Kidney (tissue), 13 donors: ENCODE measurements at regions not wholly inside any gene's neighbourhood (a gene's known extent, or its start where the extent isn't known, plus 50 kb on each side); places are given as distances from the start of the nearest gene placed in this dataset.

Experiments used
- DNase-seq, 5 donors: peaks; one replicate each; pipeline ENCODE4 v3.0.0-alpha.2; 2013 to 2020
- FAIRE-seq: peaks from 2 replicates; lab custom pipeline; 2012; peaks lifted over from hg19 to GRCh38; lab: Jason Lieb, UNC
- H3K27ac ChIP-seq, 2 donors: one replicate each; pipeline ENCODE4 v1.7.0; 2013; ENCODE audit warnings: low read depth in 2 of 2, low read length in 2 of 2, inconsistent platforms in 1 of 2
- H3K27me3 ChIP-seq: one replicate; pipeline ENCODE4 v1.7.1; 2013; ENCODE audit warnings: low read length, inconsistent platforms; ENCODE audit not compliant: control insufficient read depth, insufficient read depth
- H3K36me3 ChIP-seq, 3 donors: one replicate each; pipeline versions ENCODE4 v1.7.0 to v1.7.1; 2013; ENCODE audit warnings: low read length in 3 of 3, control low read depth in 1 of 3, inconsistent platforms in 1 of 3; ENCODE audit not compliant: insufficient read depth in 3 of 3, control insufficient read depth in 2 of 3
- H3K4me1 ChIP-seq, 3 donors: one replicate each; pipeline versions ENCODE4 v1.7.0 to v1.7.1; 2013; ENCODE audit warnings: low read length in 3 of 3, inconsistent platforms in 1 of 3, low read depth in 1 of 3; ENCODE audit not compliant: control insufficient read depth in 2 of 3, insufficient read depth in 2 of 3
- H3K4me3 ChIP-seq, 3 donors: one replicate each; pipeline versions ENCODE4 v1.7.0 to v1.8.1; 2013; ENCODE audit warnings: low read length in 3 of 3, control low read depth in 1 of 3, inconsistent platforms in 1 of 3
- H3K9ac ChIP-seq, 3 donors: one replicate each; pipeline versions ENCODE4 v1.7.0 to v1.7.1; 2013; ENCODE audit warnings: low read length in 3 of 3, control low read depth in 1 of 3, inconsistent platforms in 1 of 3
- H3K9me3 ChIP-seq, 3 donors: one replicate each; pipeline versions ENCODE4 v1.7.0 to v1.7.1; 2013; ENCODE audit warnings: low read length in 3 of 3, control low read depth in 1 of 3, inconsistent platforms in 1 of 3; ENCODE audit not compliant: control insufficient read depth in 2 of 3, insufficient read depth in 1 of 3
- intact Hi-C: fragments of 100-400 bp; cut with DNase I; formaldehyde crosslinking; loops from one replicate; pipeline ENCODE4 v1.11.1; 2022
- TF ChIP-seq, protein P1 (sequence below): IDR thresholded peaks from 3 replicates; pipeline ENCODE4 v1.5.1; 2012; ENCODE audit warnings: mild to moderate bottlenecking, moderate library complexity, borderline replicate concordance; ENCODE audit not compliant: insufficient read depth; ENCODE audit errors: extremely low read depth
- donor health status: control.
- donor health status: control.
- donor health status: control.
- donor health status: control.
- donor health status: control.
- donor health status: DM: yes; HTN: yes; CAD: no.
- donor health status: Normal renal cell carcinoma (clear cell type).

DNA sequence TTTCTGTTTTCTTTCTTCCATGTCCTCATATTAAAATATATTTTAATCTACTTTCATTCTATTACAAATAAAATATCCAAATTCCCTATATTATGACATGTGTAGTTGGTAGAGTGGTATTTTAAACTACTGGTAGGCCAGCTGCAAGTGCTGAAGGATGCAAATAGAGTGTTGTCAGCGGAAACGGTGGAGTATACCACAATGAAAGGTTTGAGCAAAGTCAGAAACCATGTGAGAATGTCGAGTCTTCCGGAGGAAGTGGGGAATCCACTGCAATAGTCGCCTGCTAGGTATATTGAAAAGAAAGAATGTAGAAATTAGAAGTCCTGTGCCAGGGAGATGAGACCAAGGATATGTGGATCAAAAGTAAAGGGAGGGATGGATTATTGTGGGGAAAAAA lies 373.9 kb downstream of the DSEL start:
- no peaks in the 10 kb centered on the region for H3K36me3 ChIP-seq
- no peaks in the 10 kb centered on the region for H3K27me3 ChIP-seq
- FAIRE-seq (no peak), DNase-seq (no peak)
- H3K4me1 ChIP-seq, result no peaks in the 10 kb centered on the region
- no peak overlapping the region for H3K27ac ChIP-seq
- TF ChIP-seq, protein P1, sequence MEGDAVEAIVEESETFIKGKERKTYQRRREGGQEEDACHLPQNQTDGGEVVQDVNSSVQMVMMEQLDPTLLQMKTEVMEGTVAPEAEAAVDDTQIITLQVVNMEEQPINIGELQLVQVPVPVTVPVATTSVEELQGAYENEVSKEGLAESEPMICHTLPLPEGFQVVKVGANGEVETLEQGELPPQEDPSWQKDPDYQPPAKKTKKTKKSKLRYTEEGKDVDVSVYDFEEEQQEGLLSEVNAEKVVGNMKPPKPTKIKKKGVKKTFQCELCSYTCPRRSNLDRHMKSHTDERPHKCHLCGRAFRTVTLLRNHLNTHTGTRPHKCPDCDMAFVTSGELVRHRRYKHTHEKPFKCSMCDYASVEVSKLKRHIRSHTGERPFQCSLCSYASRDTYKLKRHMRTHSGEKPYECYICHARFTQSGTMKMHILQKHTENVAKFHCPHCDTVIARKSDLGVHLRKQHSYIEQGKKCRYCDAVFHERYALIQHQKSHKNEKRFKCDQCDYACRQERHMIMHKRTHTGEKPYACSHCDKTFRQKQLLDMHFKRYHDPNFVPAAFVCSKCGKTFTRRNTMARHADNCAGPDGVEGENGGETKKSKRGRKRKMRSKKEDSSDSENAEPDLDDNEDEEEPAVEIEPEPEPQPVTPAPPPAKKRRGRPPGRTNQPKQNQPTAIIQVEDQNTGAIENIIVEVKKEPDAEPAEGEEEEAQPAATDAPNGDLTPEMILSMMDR, result no peak
- intact Hi-C loops, result no loop called here
- no peak overlapping the region for H3K4me3 ChIP-seq
- no peak overlapping the region for H3K9ac ChIP-seq
- H3K9me3 ChIP-seq, result no peaks in the 10 kb centered on the region

DNA sequence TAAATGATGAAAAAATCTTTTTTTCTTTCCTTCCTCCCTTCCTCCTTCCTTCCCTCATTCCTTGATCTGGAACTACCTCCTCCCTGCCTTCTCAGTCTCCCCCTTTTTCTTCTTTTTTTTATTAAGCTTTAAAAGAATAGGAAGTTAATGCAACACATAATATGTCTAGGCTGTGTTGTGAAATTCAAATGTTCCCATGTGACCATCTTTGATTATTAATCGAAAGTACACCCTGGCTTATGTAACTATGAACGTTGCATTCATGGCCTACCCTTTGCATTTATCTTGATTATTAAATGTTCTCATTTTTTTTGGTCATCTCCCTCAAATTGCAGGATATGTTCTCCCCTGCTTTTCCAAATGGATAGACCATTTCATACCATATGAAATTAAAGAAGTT lies 376.0 kb downstream of the DSEL start:
- Histone ChIP-seq H3K27ac (no peak overlapping the region), H3K4me1 (no peaks in the 10 kb centered on the region), H3K9ac (no peak overlapping the region), H3K9me3 (no peaks in the 10 kb centered on the region), H3K4me3 (no peak overlapping the region), H3K36me3 (no peaks in the 10 kb centered on the region), H3K27me3 (no peaks in the 10 kb centered on the region)
- no peak for FAIRE-seq
- no peak for DNase-seq
- TF ChIP-seq, protein P1, result no peak
- intact Hi-C loops, result no loop called here

DNA sequence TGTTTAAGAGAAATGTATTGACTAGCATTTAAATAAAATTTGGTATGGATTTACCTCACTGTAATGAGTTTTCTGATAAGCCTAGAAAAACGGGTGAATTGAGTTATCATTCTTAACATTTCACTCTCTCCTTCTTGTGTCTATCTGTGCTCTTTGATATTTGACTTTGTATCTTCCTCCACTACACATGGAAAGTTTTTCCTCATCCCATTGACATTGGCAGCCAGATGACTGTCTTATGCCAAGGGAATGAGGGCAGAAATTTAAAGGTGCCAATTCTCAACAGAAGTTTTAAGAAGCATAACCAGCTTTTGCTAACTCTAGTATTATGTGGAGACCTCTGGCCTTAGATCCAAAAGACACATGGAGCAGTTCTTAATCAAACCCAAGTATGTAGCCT lies 376.6 kb downstream of the DSEL start:
- FAIRE-seq (no peak), DNase-seq (no peak)
- Histone ChIP-seq H3K27me3 (no peaks in the 10 kb centered on the region), H3K4me1 (no peaks in the 10 kb centered on the region), H3K4me3 (no peak overlapping the region), H3K27ac (no peak overlapping the region), H3K9ac (no peak overlapping the region), H3K36me3 (no peaks in the 10 kb centered on the region), H3K9me3 (no peaks in the 10 kb centered on the region)
- TF ChIP-seq, protein P1, result no peak
- intact Hi-C loops, result no loop called here

DNA sequence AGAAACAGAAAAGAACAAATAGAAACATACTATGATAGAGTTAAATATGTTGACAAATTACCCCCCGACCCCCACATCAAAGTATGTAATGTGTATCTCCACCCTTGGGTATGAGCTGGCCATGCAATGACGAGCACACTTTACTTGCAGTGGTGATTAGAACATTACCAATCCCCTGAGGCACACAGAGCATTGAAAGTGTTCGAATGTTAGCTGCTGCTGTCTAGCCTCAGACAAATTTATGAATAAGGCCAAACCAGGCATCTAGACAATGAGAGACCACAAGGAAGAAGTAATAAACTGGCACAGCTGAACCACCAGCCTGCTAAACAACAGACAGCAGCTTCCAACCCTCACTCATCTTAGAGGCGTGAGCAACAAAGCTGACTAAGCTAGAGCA lies 380.5 kb downstream of the DSEL start:
- Histone ChIP-seq H3K9ac (no peak overlapping the region), H3K4me3 (no peak overlapping the region), H3K4me1 (no peaks in the 10 kb centered on the region), H3K36me3 (no peaks in the 10 kb centered on the region), H3K27ac (no peak overlapping the region), H3K9me3 (no peaks in the 10 kb centered on the region), H3K27me3 (no peaks in the 10 kb centered on the region)
- no peak for DNase-seq
- TF ChIP-seq, protein P1, result no peak
- FAIRE-seq, result no peak
- intact Hi-C loops, result no loop called here
